ENCODE measurements at regions not wholly inside any gene's neighbourhood (a gene's known extent, or its start where the extent isn't known, plus 50 kb on each side); places are given as distances from the start of the nearest gene placed in this dataset.

- H3K79me2 ChIP-seq (ENCODE audit: insufficient read depth, low read length) = no peaks in the 10 kb centered on the region
- no peak overlapping the region for H2AFZ ChIP-seq (ENCODE audit: insufficient read depth, low read depth, low read length, poor library complexity, severe bottlenecking)
- H3K27me3 ChIP-seq (ENCODE audit: control insufficient read depth in 2 of 2, insufficient read depth in 2 of 2, low read length in 2 of 2) = no peaks in the 10 kb centered on the region
- Mint-ChIP-seq H3K4me3 (no peak overlapping the region), H3K9me3 (peaks cover 0 to 2% (median 0%) of the 10 kb centered on the region in 7 donors), H3K36me3 (no peaks in the 10 kb centered on the region), H3K4me1 (no peaks in the 10 kb centered on the region), H3K27ac (no peak overlapping the region), H3K27me3 (ENCODE audit: low read depth in 3 of 3) (peaks cover 0 to 4% (median 0%) of the 10 kb centered on the region in 3 donors)
- H3K4me2 ChIP-seq (replicated peaks; ENCODE audit: extremely low read depth, low read length, poor library complexity, severe bottlenecking) = no peak overlapping the region
- WGBS (ENCODE audit: insufficient coverage) = no CpG with 5 or more reads among the region's 2 CpGs
- no peaks in the 10 kb centered on the region for H4K20me1 ChIP-seq (ENCODE audit: insufficient read depth, low read length)
- no peak for DNase-seq
- no peaks in the 10 kb centered on the region for H3K9me3 ChIP-seq (replicated peaks in 1 of 2; ENCODE audit: control insufficient read depth in 1 of 2, insufficient read depth in 1 of 2, low read length in 2 of 2)
- no peaks in the 10 kb centered on the region for H3K36me3 ChIP-seq (replicated peaks in 1 of 2; ENCODE audit: control insufficient read depth in 1 of 2, insufficient read depth in 2 of 2, low read length in 2 of 2)
- TF ChIP-seq CTCF (IDR thresholded peaks at IDR 0.05) = no peak
- H3K4me1 ChIP-seq (ENCODE audit: control insufficient read depth in 1 of 2, insufficient read depth in 2 of 2, low read length in 2 of 2) = no peaks in the 10 kb centered on the region
- no peak overlapping the region for H3K27ac ChIP-seq (ENCODE audit: low read depth in 1 of 2, low read length in 2 of 2)
- intact Hi-C loops (cut with micrococcal nuclease) = no loop called here
- H3K4me3 ChIP-seq (replicated peaks in 1 of 3; ENCODE audit: low read depth in 2 of 3, low read length in 3 of 3) = no peak overlapping the region
- H3K9ac ChIP-seq (ENCODE audit: insufficient read depth, low read length, poor library complexity, severe bottlenecking) = no peak overlapping the region
Measured at GRCh38 chr2:138183705-138184104, 219.4 kb downstream of the HNMT start.

GRCh38 chr2:138184428-138184827, 220.2 kb downstream of the HNMT start:
- peaks cover 0 to 4% (median 0%) of the 10 kb centered on the region in 3 donors for H3K27me3 Mint-ChIP-seq (ENCODE audit: low read depth in 3 of 3)
- no peak for DNase-seq
- Histone ChIP-seq H3K27me3 (ENCODE audit: control insufficient read depth in 2 of 2, insufficient read depth in 2 of 2, low read length in 2 of 2) (no peaks in the 10 kb centered on the region), H3K4me2 (replicated peaks; ENCODE audit: extremely low read depth, low read length, poor library complexity, severe bottlenecking) (no peak overlapping the region), H3K9me3 (replicated peaks in 1 of 2; ENCODE audit: control insufficient read depth in 1 of 2, insufficient read depth in 1 of 2, low read length in 2 of 2) (no peaks in the 10 kb centered on the region), H2AFZ (ENCODE audit: insufficient read depth, low read depth, low read length, poor library complexity, severe bottlenecking) (no peak overlapping the region), H4K20me1 (ENCODE audit: insufficient read depth, low read length) (no peaks in the 10 kb centered on the region), H3K36me3 (replicated peaks in 1 of 2; ENCODE audit: control insufficient read depth in 1 of 2, insufficient read depth in 2 of 2, low read length in 2 of 2) (no peaks in the 10 kb centered on the region), H3K4me3 (replicated peaks in 1 of 3; ENCODE audit: low read depth in 2 of 3, low read length in 3 of 3) (no peak overlapping the region), H3K4me1 (ENCODE audit: control insufficient read depth in 1 of 2, insufficient read depth in 2 of 2, low read length in 2 of 2) (no peaks in the 10 kb centered on the region), H3K27ac (ENCODE audit: low read depth in 1 of 2, low read length in 2 of 2) (no peak overlapping the region), H3K79me2 (ENCODE audit: insufficient read depth, low read length) (no peaks in the 10 kb centered on the region), H3K9ac (ENCODE audit: insufficient read depth, low read length, poor library complexity, severe bottlenecking) (no peak overlapping the region)
- no CpG with 5 or more reads among the region's 1 CpG for WGBS (ENCODE audit: insufficient coverage)
- peaks cover 0 to 2% (median 0%) of the 10 kb centered on the region in 7 donors for H3K9me3 Mint-ChIP-seq
- no peak overlapping the region for H3K4me3 Mint-ChIP-seq
- no peaks in the 10 kb centered on the region for H3K4me1 Mint-ChIP-seq
- H3K27ac Mint-ChIP-seq = no peak overlapping the region
- intact Hi-C loops (cut with micrococcal nuclease) = no loop called here
- H3K36me3 Mint-ChIP-seq = no peaks in the 10 kb centered on the region
- no peak for TF ChIP-seq CTCF (IDR thresholded peaks at IDR 0.05)

Measured in CD14-positive monocyte (primary cell).